HG02588 (cell line): ENCODE measurements at regions not wholly inside any gene's neighbourhood (a gene's known extent, or its start where the extent isn't known, plus 50 kb on each side); places are given as distances from the start of the nearest gene placed in this dataset.
"Not testable (repeated sequence)": the region's sequence is repeated elsewhere in the genome, so short reads cannot be mapped to it uniquely, and the experiment has no call there.

Source experiments
- ATAC-seq: cut with Tn5 transposase; IDR thresholded peaks from one replicate; pipeline ENCODE4 v1.9.1; 2021; ENCODE audit warnings: mild to moderate bottlenecking, moderate library complexity; ENCODE audit not compliant: unreplicated experiment

DNA sequence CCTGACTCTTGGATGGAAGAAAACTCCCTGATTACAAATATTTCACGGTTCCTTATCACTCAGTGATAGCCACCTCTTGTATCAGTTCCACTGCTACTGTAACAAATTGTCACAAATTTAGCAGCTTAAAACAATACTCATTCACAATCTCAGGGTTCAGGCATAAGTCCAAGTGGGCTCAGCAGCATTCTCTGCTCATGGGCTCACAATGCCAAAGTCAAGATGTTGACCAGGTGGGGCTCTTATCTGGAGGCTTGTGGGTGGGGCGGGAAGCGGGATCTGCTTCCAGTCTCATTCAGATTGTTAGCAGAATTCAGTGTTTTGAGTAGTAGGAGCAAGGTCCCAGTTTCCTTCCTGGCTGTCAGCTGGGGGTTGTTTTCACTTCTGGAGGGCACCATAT is 137.3 kb upstream of the FAM78B start:
- no peak for ATAC-seq

DNA sequence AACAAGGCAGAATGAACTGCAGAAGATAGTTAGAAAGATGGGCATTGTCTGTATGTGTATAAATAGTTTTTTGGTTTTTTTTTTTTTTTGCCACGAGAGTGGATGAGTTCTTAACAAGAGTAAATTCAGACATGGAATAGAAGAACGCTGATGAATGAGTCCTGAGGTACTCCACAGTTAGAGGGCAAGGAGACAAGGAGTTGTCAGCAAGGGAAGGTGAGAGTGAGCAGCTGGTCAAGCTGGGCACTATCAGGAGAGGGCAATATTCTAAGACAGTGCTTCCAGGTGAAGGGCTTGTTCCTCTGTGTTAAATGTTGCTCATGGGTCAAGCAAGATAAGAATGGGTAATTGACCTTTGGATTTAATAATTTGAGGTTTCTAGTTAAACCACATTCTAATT is 138.6 kb upstream of the FAM78B start:
- no peak for ATAC-seq

DNA sequence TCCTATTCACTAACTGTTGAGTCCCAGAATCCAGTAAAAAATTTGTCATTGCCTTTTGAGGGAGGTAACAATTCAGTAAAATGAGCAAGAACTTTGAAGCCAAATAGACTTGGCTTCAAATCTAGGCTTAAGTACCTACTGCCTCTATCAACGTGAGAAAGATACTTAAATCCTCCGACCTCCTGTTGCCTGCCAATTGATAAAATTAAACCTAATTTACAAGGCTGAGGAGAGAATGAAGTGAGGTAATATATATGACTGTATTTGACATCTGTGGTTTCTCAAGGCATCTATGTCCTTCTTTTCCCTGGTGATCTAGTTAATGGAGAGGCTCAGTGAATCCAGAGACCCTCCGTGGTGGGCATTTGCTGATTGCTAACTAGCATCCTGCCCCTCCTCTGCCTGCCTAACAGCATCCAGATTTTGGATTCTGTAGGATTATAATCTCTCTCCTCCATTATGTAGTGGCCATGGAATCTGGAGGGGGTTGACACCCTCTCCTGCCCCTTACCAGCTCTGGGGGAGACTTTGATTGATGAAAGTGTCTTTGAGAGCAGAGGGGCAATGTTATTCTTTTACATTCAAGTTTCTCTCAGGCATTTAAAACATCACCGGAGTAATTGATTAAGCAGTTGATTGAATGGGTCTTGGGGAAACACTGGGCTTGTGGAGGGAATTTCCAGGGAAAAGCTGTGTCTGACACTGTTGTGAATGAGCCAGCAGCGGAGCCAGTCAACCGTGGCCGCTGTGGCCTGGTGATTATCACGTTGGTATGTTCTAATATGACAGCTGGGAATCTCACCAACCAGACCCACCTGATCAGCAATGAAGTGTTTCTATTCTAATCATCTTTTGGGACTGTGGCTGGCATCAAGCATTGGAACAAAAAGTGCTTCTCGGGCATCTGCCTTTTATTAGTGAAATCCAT is 140.7 kb upstream of the FAM78B start:
- no peak for ATAC-seq

DNA sequence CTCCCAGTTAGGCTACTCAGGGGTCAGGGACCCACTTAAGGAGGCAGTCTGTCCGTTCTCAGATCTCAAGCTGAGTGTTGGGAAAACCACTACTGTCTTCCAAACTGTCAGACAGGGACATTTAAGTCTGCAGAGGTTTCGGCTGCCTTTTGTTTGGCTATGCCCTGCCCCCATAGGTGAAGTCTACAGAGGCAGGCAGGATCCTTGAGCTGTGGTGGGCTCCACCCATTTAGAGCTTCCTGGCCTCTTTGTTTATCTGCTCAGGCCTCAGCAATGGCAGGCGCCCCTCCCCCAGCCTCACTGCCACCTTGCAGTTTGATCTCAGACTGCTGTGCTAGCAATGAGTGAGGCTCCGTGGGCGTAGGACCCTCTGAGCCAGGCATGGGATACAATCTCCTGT is 149.5 kb upstream of the FAM78B start:
- ATAC-seq = not testable (repeated sequence)

DNA sequence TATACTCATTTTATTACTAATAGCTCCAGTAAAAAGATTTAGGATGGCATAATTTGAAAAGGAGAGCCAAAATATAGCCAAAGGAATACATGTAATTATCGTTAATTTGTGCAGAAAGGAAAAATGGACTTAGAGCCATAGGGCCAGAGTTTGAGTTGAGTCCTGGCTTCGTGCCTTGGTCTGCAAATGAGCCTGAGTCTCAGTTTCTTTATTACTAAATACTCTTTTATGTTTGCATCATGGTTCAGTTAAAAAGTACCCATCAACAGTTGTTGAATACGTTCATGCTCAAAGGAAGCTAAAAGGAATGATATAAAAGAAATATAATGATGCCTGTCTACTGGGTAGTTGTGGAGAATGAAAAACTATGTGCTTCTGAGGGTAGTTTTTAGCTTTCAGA is 155.7 kb upstream of the FAM78B start:
- ATAC-seq = no peak

DNA sequence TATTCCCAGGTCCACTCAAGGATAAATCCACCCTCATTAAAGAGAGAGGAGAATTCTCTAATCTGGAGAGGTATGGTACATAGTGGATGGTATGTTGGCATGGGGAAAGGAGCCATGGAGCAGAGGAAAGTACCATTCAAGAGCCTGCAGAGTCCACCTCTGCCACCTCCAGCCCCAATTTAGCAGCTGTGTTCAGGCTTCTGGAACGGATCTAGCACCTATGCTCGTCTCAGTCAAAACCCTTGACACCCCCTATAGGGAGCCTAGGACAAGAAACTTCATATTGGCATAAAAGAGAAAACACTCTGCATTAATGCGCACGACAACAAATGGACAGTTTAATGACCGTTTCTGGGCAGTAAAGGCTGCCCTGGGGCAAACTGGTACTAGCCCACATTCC is 161.1 kb upstream of the FAM78B start:
- no peak for ATAC-seq

DNA sequence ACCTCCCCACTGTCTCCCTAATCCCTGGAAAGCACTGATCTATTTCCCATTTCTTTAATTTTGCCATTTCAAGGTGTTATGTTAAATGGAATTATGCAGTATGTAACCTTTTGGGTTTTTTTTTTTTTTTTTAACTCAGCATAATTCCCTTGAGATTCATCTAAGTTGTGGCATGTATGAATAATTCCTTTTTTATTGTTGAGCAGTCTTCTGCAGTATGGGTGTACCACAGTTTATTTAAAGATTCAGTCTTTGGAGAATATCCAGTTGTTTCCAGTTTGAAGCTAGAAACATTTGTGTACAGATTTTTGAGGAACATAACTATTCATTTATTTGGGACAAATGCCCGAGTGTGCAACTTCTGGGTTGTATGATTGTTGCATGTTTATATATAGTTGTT is 162.2 kb upstream of the FAM78B start:
- no peak for ATAC-seq

DNA sequence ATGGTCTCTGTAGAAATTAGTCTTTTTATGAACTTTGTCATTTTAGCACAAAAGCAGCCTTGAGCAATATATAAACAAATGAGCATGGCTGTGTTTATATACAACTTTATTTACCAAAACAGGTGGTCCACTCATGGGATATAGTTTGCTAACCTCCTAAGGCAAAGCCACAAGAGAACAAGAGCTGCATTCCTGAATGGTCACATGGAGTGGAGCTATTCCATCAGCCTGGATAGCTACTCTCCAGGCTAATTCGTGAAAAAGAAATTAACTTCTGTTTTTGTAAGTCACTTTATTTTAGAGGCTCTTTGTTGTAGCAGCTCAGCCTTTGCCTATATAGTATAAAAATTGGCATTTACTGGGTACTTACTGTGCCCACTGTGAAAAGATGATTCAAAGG is 163.3 kb upstream of the FAM78B start:
- ATAC-seq = no peak

DNA sequence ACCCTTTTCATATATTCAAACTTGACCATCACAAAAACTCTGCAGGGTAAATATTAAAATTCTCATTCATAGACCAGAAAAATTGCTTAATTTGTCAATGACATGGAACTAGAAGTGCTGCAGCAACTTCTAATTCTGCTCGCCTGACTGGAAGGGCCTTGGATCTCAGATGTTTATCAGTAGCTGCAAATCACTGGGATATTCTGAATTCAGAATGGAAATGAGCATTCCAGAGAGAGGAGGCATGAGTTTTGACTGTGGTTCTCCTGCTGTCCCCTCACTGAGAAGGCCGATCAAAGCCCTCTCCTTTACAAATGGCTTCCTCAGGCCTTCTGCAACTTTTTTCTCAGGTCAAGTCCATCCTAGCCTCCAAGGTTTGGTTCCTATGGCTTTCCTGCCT is 171.3 kb upstream of the FAM78B start:
- no peak for ATAC-seq

DNA sequence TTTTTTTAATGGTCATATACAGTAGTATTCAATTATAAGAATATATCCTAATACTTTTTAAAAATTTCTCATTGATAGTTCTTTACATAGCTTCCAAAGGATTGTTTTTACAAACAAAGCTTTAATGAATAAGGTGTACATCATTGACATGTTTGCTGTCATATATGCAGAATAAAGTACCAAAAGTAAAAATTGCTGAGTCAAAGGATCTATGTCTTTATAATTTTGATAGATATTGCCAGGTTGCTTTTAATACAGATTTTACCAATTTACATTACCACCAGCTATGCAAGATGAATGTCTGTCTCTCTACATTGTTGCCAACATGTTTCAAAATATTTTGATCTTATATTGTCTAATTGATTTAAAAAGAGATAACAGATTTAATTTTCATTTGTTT is 173.9 kb upstream of the FAM78B start:
- no peak for ATAC-seq

DNA sequence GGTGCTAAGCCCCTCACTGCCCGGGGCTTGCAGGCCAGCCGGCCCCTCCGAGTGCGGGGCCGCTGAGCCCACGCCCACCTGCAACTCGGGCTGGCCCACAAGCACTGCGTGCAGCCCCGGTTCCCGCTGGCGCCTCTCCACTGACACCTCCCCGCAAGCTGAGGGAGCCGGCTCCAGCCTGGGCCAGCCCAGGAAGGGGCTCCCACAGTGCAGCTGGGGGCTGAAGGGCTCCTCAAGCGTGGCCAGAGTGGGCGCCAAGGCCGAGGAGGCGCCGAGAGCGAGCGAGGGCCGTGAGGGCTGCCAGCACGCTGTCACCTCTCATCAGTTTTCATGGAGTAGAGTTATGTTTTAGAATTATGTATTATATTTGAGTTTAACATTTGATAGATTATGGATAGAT is 176.5 kb upstream of the FAM78B start:
- ATAC-seq = no peak

DNA sequence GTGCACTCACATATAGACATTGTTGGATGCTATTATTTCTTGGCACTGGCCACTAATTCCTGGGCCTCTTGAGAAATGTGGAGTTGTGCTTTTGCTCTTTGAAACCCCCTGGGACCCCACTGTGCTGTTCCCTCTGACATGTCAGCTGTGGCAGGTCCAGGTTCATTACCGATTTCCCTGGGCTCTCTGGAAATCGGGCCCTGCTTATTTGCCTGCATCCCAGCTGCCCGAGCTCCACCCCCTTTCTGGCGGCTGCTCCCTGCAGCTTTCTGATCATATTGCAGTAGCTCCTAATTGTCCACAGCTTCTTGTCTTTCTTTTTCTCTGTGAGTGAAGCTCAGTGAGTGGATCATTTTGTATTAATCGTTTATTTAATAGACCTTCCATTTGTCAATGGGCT is 183.7 kb upstream of the FAM78B start:
- no peak for ATAC-seq

DNA sequence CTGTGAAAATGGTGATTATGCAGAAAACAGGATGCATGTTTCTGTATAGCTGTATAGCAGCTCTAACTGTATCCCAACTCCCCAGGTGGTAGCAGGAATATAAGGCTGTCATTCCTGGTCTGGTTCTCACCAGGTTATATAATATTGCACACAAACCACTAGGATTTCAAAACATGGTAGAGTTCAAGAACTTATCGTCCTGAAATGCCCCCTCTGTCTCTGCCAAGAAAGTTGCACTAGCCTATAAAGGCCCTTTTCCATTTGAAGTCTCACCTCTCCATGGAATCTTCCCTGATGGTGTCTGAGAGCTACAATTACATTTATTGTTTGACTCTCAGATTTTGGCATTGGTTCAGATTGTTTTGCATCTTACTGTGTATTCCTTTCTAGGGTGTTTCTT is 184.9 kb upstream of the FAM78B start:
- no peak for ATAC-seq

DNA sequence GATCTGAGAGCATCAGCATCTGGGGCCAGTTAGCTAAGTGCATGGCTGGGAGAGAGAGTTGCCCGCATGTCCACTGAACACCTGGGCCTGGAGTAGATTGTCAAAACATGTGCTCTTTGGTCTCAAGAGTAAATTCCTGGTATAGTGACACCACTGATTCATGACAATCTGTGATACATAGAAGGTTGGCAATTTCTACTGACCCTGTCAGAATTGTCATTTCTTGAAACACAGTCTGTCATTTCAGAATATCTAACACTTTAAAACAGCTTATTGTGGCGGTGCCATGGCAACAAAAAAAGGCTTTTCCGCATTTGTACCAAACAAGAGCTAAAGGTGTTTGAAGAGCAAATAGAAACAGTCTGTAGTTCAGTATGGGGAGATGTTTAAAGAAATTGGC is 186.4 kb upstream of the FAM78B start:
- no peak for ATAC-seq

DNA sequence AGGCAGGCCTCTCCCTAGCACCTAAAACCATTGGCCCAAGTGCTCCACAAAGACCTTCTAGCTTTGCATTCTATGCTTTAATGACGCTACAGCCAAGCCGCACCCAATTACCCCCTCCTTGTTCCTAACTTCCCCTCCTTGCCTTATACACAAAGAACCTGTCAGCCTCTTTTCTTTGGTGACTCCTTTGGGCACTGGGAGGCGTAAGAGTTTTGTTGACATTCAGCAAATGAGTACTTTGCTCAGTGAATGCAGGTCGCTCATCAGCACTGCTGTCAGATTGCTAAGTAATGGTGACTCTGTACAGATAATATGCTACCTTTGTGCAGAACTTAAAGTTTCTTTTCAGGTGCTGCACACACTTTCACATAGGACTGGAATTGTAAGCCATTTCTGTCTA is 187.6 kb upstream of the FAM78B start:
- ATAC-seq = no peak

DNA sequence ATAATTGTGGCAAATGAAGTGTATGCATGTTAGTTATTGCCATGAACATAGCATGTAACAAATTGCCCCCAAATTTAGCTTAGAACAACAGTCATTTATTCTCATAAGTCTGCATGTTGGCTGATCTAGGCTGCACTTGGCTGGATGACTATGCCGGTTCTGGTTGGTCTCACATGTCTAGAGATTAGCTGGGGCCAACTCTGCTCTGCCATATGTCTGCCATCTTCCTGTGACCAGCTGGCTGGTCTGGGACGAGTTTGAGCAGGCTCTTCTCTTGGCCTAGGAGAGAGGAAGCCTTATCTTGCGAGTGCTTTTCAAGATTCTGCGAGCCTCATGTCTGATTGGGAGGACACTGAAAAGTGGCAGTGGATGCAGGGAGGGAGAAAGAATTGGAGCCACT is 198.3 kb upstream of the FAM78B start:
- no peak for ATAC-seq

DNA sequence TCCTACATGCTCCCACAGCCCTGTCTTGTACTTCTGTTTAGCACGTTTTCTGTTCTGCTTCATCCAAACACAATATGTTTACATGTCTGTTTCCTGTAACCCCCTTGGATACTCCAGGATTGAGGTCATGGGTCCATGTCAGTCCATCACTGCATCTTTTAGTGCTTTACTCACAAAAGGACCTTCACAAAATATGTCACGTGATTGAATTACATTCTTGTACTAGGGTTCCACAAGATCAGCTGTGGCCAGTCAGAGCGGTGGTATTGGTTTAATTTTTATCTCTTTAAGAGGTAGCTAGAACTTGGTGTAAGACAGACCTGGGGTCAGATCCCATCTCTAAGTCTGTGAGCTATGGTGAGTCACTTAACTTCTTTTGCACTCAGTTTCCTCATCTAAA is 201.2 kb upstream of the FAM78B start:
- ATAC-seq = no peak

DNA sequence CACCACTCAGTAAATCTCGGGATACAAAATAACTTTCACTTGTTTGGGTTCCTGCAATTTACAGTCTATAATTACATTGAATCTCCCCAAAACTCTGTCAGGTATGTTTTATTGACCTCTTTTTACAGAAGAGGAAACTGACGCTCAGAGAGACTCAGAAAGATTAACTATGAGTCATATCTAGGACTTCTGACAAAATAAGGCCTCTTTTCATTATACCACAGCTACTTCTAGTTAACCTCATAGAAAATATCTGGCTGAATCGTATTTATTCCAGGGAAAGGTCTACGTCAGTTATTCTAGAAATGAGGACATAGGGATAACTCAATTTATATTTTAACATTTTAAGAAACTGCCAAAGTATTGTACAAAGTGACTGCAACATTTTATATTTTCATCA is 211.1 kb upstream of the FAM78B start:
- ATAC-seq = no peak

DNA sequence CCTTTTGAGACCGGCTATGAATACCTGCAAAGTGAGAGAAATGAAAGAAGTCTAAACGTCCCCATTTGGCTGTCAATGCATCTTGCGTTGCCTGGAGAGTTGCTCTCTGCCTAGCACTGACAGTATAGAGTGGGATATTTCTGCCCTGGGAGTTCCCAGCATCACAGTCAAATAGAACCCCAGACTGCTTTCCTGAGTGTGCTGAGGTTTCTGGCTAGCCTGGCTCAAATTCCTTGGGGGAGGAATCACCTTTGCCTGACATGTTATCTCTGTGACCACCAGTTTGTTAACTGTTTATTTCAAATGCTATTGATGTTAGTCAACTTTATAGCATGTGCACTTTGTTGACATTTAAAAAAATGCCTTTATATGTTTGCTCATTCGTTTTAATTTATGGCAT is 212.0 kb upstream of the FAM78B start:
- ATAC-seq = no peak

DNA sequence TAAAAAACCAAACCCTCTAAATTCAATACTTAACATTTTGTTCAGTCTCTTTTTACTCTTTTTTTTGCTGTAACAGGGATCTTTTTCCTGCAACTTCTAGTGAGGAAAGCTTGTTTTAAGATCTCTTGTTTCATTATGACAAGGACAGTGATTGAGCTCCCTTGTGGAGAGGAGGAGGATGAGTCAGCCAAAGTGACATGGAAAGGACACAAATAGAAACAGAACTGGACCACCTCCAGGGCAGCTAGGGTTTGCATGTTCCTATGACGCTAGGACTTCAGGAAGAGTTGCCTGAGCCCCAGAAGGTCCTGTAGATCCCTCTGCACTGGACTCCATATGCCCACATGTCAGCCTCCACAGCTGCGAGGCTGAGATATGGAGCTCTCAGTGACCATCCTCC is 212.6 kb upstream of the FAM78B start:
- no peak for ATAC-seq

DNA sequence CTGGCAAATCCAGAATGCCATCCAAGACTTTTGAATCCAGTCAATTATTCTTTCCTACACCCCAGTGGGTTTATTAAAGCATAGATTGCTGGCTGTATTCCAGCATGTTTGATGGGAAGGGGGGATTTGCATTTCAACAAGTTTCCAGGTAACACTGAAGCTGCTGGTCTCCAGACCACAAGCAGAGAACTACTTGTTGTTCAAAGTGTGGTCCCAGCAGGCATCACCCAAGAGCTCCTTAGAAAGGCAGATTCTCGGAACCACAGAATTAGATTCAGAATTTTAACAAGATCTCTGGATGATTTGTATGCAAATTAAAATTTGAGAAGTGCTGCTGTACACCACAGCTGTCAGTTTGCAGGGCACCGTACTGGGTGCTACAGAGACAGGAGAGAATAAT is 216.3 kb upstream of the FAM78B start:
- no peak for ATAC-seq

DNA sequence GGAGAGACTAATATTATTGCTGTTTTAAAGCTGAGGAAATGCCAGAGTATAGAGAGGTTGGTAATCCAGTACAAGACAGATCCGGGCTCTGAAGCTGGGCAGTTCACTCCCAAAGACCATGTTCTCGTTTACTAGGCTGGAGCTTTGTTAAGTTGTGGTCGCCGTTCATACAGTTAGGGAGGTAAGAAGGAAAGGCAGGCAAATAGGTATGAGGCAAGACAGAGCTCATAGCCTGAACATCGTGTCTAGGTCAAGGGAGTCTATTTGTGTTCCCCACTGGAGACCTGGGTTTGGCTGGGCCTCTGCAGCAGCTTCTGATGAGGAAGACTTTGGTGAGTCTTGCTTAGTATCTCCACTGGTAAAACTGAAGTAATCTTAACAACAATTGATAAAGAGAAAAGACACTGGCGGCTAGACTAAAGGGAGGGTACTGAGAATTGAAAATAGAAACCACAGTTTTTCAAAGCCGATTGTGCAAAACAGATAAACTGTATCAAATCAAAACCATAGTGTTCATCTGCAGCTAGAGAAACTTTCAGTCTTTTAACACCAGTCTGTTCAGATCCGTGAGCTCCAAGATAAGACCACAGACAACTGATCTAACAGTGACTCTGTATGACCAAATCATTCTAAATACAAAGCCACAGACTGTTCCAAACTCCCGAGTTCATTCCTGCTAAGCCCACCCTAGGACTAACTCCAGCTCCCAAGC is 217.0 kb upstream of the FAM78B start:
- ATAC-seq = no peak
